H7 (cell line): ENCODE measurements at regions not wholly inside any gene's neighbourhood (a gene's known extent, or its start where the extent isn't known, plus 50 kb on each side); places are given as distances from the start of the nearest gene placed in this dataset.
"Not testable (repeated sequence)": the region's sequence is repeated elsewhere in the genome, so short reads cannot be mapped to it uniquely, and the experiment has no call there.

Experiments used
- DNase-seq: peaks from one replicate; pipeline ENCODE4 v3.0.0; 2012
- H3K27me3 ChIP-seq: 2 replicates; pipeline ENCODE4 v1.6.0; 2011; ENCODE audit warnings: mild to moderate bottlenecking, low read length; ENCODE audit not compliant: control insufficient read depth, insufficient read depth
- H3K36me3 ChIP-seq: replicated peaks from 2 replicates; pipeline ENCODE4 v1.5.1; 2011; ENCODE audit warnings: low read length; ENCODE audit not compliant: control insufficient read depth, insufficient read depth
- H3K4me3 ChIP-seq: 2 replicates; pipeline ENCODE4 v1.5.1; 2011; ENCODE audit warnings: low read depth, mild to moderate bottlenecking, control low read depth, low read length, moderate library complexity; ENCODE audit not compliant: insufficient read depth

GRCh38 chr15:92733934-92734521 is 78.5 kb upstream of the FAM174B start:
- Histone ChIP-seq H3K4me3 (peak overlapping the region; percentile 35), H3K36me3 (no peaks in the 10 kb centered on the region), H3K27me3 (no peaks in the 10 kb centered on the region; the same call in 1 of the 2 replicates)
- no peak for DNase-seq

GRCh38 chr15:92739246-92739645 is 83.7 kb upstream of the FAM174B start:
- not testable (repeated sequence) for H3K4me3 ChIP-seq, H3K27me3 ChIP-seq, H3K36me3 ChIP-seq, DNase-seq

GRCh38 chr15:92745845-92746271 is 90.3 kb upstream of the FAM174B start:
- no peak overlapping the region for H3K4me3 ChIP-seq
- H3K27me3 ChIP-seq = no peaks in the 10 kb centered on the region
- no peak for DNase-seq
- H3K36me3 ChIP-seq = no peaks in the 10 kb centered on the region

GRCh38 chr15:92747047-92747446 is 91.5 kb upstream of the FAM174B start:
- no peak for DNase-seq
- Histone ChIP-seq H3K27me3 (no peaks in the 10 kb centered on the region), H3K36me3 (no peaks in the 10 kb centered on the region), H3K4me3 (no peak overlapping the region)

GRCh38 chr15:92749216-92749615 is 93.6 kb upstream of the FAM174B start:
- H3K4me3 ChIP-seq = no peak overlapping the region
- no peaks in the 10 kb centered on the region for H3K27me3 ChIP-seq
- no peak for DNase-seq
- no peaks in the 10 kb centered on the region for H3K36me3 ChIP-seq

- Histone ChIP-seq H3K27me3 (no peaks in the 10 kb centered on the region), H3K36me3 (no peaks in the 10 kb centered on the region), H3K4me3 (no peak overlapping the region)
- DNase-seq = no peak
Observed at GRCh38 chr15:92749946-92750345, 94.4 kb upstream of the FAM174B start.

GRCh38 chr15:92751528-92751927 is 96.0 kb upstream of the FAM174B start:
- Histone ChIP-seq H3K27me3 (no peaks in the 10 kb centered on the region), H3K4me3 (no peak overlapping the region), H3K36me3 (no peaks in the 10 kb centered on the region)
- DNase-seq = no peak

- no peak for DNase-seq
- Histone ChIP-seq H3K27me3 (no peaks in the 10 kb centered on the region), H3K4me3 (no peak overlapping the region), H3K36me3 (no peaks in the 10 kb centered on the region)
Observed at GRCh38 chr15:92753591-92753990, 98.0 kb upstream of the FAM174B start.

- no peak for DNase-seq
- H3K4me3 ChIP-seq = no peak overlapping the region
- no peaks in the 10 kb centered on the region for H3K36me3 ChIP-seq
- no peaks in the 10 kb centered on the region for H3K27me3 ChIP-seq
Observed at GRCh38 chr15:92763459-92763858, 107.9 kb upstream of the FAM174B start.

GRCh38 chr15:92768131-92768530 is 112.6 kb upstream of the FAM174B start:
- not testable (repeated sequence) for H3K36me3 ChIP-seq, DNase-seq, H3K4me3 ChIP-seq, H3K27me3 ChIP-seq

- Histone ChIP-seq H3K36me3 (no peaks in the 10 kb centered on the region), H3K27me3 (no peaks in the 10 kb centered on the region), H3K4me3 (no peak overlapping the region)
- no peak for DNase-seq
Observed at GRCh38 chr15:92770641-92771040, 115.1 kb upstream of the FAM174B start.

- DNase-seq = no peak
- Histone ChIP-seq H3K27me3 (no peaks in the 10 kb centered on the region), H3K36me3 (no peaks in the 10 kb centered on the region), H3K4me3 (no peak overlapping the region)
Observed at GRCh38 chr15:92772061-92772460, 116.5 kb upstream of the FAM174B start.

- no peak for DNase-seq
- Histone ChIP-seq H3K4me3 (no peak overlapping the region), H3K27me3 (no peaks in the 10 kb centered on the region), H3K36me3 (no peaks in the 10 kb centered on the region)
Observed at GRCh38 chr15:92772626-92773244, 117.2 kb upstream of the FAM174B start.

GRCh38 chr15:92773340-92773739 is 117.8 kb upstream of the FAM174B start:
- DNase-seq = no peak
- Histone ChIP-seq H3K4me3 (no peak overlapping the region), H3K36me3 (no peaks in the 10 kb centered on the region), H3K27me3 (no peaks in the 10 kb centered on the region)

GRCh38 chr15:92779874-92780273 is 120.2 kb upstream of the CHD2 start:
- H3K36me3 ChIP-seq = no peaks in the 10 kb centered on the region
- H3K4me3 ChIP-seq = no peak overlapping the region
- no peaks in the 10 kb centered on the region for H3K27me3 ChIP-seq
- no peak for DNase-seq

- Histone ChIP-seq H3K27me3 (no peaks in the 10 kb centered on the region), H3K36me3 (no peaks in the 10 kb centered on the region)
Observed at GRCh38 chr15:92780843-92781242, 119.3 kb upstream of the CHD2 start.

More at GRCh38 chr15:92780843-92781242, 119.3 kb upstream of the CHD2 start:
- no peak for DNase-seq
- no peak overlapping the region for H3K4me3 ChIP-seq
